Breast epithelium (tissue), 4 donors: ENCODE measurements at regions not wholly inside any gene's neighbourhood (a gene's known extent, or its start where the extent isn't known, plus 50 kb on each side); places are given as distances from the start of the nearest gene placed in this dataset.

Experiments
- DNase-seq, 2 donors: peaks; one replicate each; pipeline ENCODE4 v3.0.0-alpha.2; 2019; ENCODE audit warnings: low spot score in 2 of 2
- H3K27ac ChIP-seq, 2 donors: fragments of 200-600 bp; sonication (generic) in 1 of 2; one replicate each; pipeline ENCODE4 v1.5.1; 2016 to 2019; ENCODE audit warnings: mild to moderate bottlenecking in 1 of 2
- H3K27me3 ChIP-seq, 2 donors: fragments of 200-600 bp; sonication (generic) in 1 of 2; one replicate each; pipeline versions ENCODE4 v1.5.1 to v1.6.0; 2017 to 2019; ENCODE audit warnings: control low read depth in 1 of 2, mild to moderate bottlenecking in 1 of 2
- H3K36me3 ChIP-seq: fragments of 200-600 bp; one replicate; pipeline ENCODE4 v1.5.1; 2019
- H3K4me1 ChIP-seq, 2 donors: fragments of 200-600 bp; sonication (generic); one replicate each; pipeline ENCODE4 v1.5.1; 2016 to 2019; ENCODE audit warnings: control low read depth in 1 of 2
- H3K4me3 ChIP-seq, 3 donors: fragments of 200-600 bp; sonication (generic); 1 replicate in 2 of 3; 2 replicates in 1 of 3; pipeline ENCODE4 v1.5.1; 2016 to 2019; ENCODE audit warnings: mild to moderate bottlenecking in 3 of 3, moderate library complexity in 2 of 3
- H3K9me3 ChIP-seq, 2 donors: fragments of 200-600 bp; sonication (generic) in 1 of 2; one replicate each; pipeline ENCODE4 v1.5.1; 2016 to 2019; ENCODE audit warnings: control low read depth in 1 of 2
- CTCF ChIP-seq, 3 donors: fragments of 450-650 bp; IDR thresholded peaks; one replicate each; pipeline ENCODE4 v1.5.1; 2016 to 2017; ENCODE audit warnings: antibody characterized with exemption in 3 of 3, mild to moderate bottlenecking in 3 of 3, moderate library complexity in 3 of 3
- POLR2A ChIP-seq: fragments of 450-650 bp; IDR thresholded peaks from one replicate; pipeline ENCODE4 v1.6.1; 2016; ENCODE audit warnings: antibody characterized with exemption, mild to moderate bottlenecking, moderate library complexity
- POLR2AphosphoS5 ChIP-seq, 3 donors: sonication (generic); formaldehyde crosslinking; IDR thresholded peaks; one replicate each; pipeline ENCODE4 v1.6.1; 2017; ENCODE audit warnings: antibody characterized with exemption in 3 of 3
- intact Hi-C: fragments of 100-400 bp; cut with DNase I; formaldehyde crosslinking; loops from one replicate; pipeline ENCODE4 v1.15.1; 2023; ENCODE audit warnings: low total_unique reads

GRCh38 chr5:54611290-54611951 is 93.9 kb downstream of the SNX18 start:
- no peak overlapping the region for H3K27ac ChIP-seq
- H3K4me1 ChIP-seq, result no peaks in the 10 kb centered on the region
- no peaks in the 10 kb centered on the region for H3K27me3 ChIP-seq
- no peaks in the 10 kb centered on the region for H3K36me3 ChIP-seq
- intact Hi-C loops, result no loop called here
- TF ChIP-seq POLR2AphosphoS5 (IDR thresholded peaks at IDR 0.05), result no peak
- TF ChIP-seq CTCF (IDR thresholded peaks at IDR 0.05), result no peak
- TF ChIP-seq POLR2A, result no peak
- H3K4me3 ChIP-seq, result no peak overlapping the region
- DNase-seq, result no peak
- H3K9me3 ChIP-seq, result no peaks in the 10 kb centered on the region

GRCh38 chr5:54610197-54610944 is 92.8 kb downstream of the SNX18 start:
- intact Hi-C loops, result no loop called here
- TF ChIP-seq POLR2A, result no peak
- TF ChIP-seq POLR2AphosphoS5 (IDR thresholded peaks at IDR 0.05), result no peak
- TF ChIP-seq CTCF (IDR thresholded peaks at IDR 0.05), result no peak

DNA sequence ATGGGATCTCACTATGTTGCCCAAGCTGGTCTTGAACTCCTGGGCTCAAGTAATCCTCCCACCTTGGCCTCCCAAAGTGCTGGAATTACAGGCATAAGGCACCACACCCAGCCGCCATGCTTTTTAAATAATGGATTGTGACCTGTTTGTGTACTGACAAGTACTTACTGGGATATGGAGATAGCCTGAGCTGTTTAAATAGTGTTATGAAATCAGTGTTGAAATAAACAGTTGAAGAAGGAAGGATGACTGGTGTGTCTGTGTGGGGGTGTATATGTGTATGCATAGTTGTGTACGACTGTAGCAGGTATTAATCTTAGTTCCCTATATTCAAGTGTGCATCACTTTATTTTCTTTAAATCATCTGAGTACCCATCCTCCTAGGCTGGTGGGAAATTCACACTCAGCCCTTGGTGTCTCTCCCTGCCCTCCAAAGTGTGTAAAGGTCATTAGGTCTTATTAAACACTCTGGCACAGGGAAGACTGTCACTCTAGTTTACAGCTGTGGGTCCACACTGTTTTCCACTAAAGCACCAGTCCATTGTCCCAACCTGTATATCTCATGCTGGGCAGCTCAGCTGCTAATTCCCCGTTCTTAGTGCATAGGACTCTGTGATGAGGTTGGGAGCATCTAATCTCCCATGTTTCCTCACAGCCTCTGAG is 91.0 kb downstream of the SNX18 start:
- Histone ChIP-seq H3K27ac (no peak overlapping the region), H3K36me3 (no peaks in the 10 kb centered on the region), H3K4me3 (no peak overlapping the region), H3K27me3 (no peaks in the 10 kb centered on the region), H3K4me1 (no peaks in the 10 kb centered on the region), H3K9me3 (no peaks in the 10 kb centered on the region)
- DNase-seq, result no peak
- TF ChIP-seq CTCF (IDR thresholded peaks at IDR 0.05) (no peak), POLR2AphosphoS5 (IDR thresholded peaks at IDR 0.05) (no peak), POLR2A (no peak)
- intact Hi-C loops, result no loop called here

More at GRCh38 chr5:54610197-54610944, 92.8 kb downstream of the SNX18 start:
- DNase-seq, result no peak
- Histone ChIP-seq H3K27me3 (no peaks in the 10 kb centered on the region), H3K36me3 (no peaks in the 10 kb centered on the region), H3K9me3 (no peaks in the 10 kb centered on the region), H3K4me1 (no peaks in the 10 kb centered on the region), H3K4me3 (no peak overlapping the region), H3K27ac (no peak overlapping the region)

DNA sequence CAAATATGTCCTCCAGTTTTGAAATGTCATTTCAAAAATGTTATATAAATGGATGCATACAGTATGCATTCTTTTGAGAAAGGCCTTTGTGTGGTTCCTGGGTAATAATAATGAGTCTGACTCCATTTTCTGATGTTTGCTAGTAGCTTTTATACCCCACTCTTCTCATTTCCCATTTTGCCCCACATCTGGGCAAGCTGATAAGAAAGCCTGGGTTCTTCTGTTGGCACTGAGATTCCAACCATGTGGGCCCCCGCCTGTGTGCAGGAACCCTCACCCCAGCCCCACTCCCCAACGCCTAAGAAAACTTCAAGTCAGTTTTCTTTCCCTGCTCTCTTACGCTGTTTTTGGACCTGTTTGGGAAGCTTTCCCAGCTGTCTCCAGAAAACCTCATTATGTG is 89.4 kb downstream of the SNX18 start:
- no peak overlapping the region for H3K27ac ChIP-seq
- no peak for DNase-seq
- no peaks in the 10 kb centered on the region for H3K36me3 ChIP-seq
- H3K4me1 ChIP-seq, result no peaks in the 10 kb centered on the region
- H3K9me3 ChIP-seq, result no peaks in the 10 kb centered on the region
- H3K4me3 ChIP-seq, result no peak overlapping the region
- TF ChIP-seq CTCF (IDR thresholded peaks at IDR 0.05) (no peak), POLR2A (no peak), POLR2AphosphoS5 (IDR thresholded peaks at IDR 0.05) (no peak)
- H3K27me3 ChIP-seq, result no peaks in the 10 kb centered on the region
- intact Hi-C loops, result no loop called here

- DNase-seq, result no peak
- no peaks in the 10 kb centered on the region for H3K36me3 ChIP-seq
- intact Hi-C loops, result no loop called here
- no peak overlapping the region for H3K4me3 ChIP-seq
- H3K4me1 ChIP-seq, result no peaks in the 10 kb centered on the region
- no peaks in the 10 kb centered on the region for H3K27me3 ChIP-seq
- H3K27ac ChIP-seq, result no peak overlapping the region
- H3K9me3 ChIP-seq, result no peaks in the 10 kb centered on the region
- TF ChIP-seq CTCF (IDR thresholded peaks at IDR 0.05) (no peak), POLR2A (no peak), POLR2AphosphoS5 (IDR thresholded peaks at IDR 0.05) (no peak)
These were observed 85.8 kb downstream of the SNX18 start for GRCh38 chr5:54603372-54603771.
